OCI-LY7 (cell line): ENCODE measurements at regions not wholly inside any gene's neighbourhood (a gene's known extent, or its start where the extent isn't known, plus 50 kb on each side); places are given as distances from the start of the nearest gene placed in this dataset.

Experiments used
- BruUV-seq: library from RNA; stranded (reverse); fragments of 400-500 nt; replicated peaks from 2 replicates; lab custom pipeline; 2021; lab: Mats Ljungman, UMichigan
- CTCF ChIA-PET: fragments of 300-600 bp; sonication (Branson Sonifier 250); formaldehyde crosslinking; loops from one replicate; lab custom pipeline; 2022; ENCODE audit warnings: antibody characterized with exemption; ENCODE audit not compliant: unreplicated experiment; lab: Charles Lee
- POLR2A ChIA-PET: fragments of 300-600 bp; sonication (Branson Sonifier 250); formaldehyde crosslinking; loops from one replicate; lab custom pipeline; 2022; ENCODE audit warnings: antibody characterized with exemption; lab: Charles Lee
- DNase-seq: peaks from one replicate; pipeline ENCODE4 v3.0.0-alpha.2; 2015; ENCODE audit warnings: low spot score
- H2AFZ ChIP-seq: fragments of 200-600 bp; sonication (generic), shearing (Covaris generic); 2 replicates; pipeline ENCODE4 v1.6.1; 2014; ENCODE audit warnings: mild to moderate bottlenecking, antibody characterized with exemption, low read length, moderate library complexity
- H3K27ac ChIP-seq: fragments of 200-600 bp; sonication (generic); 2 replicates; pipeline ENCODE4 v1.5.1; 2014; ENCODE audit warnings: mixed run types, low read depth, mild to moderate bottlenecking, moderate library complexity, low read length, inconsistent platforms; ENCODE audit not compliant: poor library complexity, severe bottlenecking
- H3K36me3 ChIP-seq: fragments of 200-600 bp; sonication (generic); 2 replicates; pipeline ENCODE4 v1.6.1; 2014; ENCODE audit warnings: mild to moderate bottlenecking, antibody characterized with exemption, low read length, moderate library complexity, mixed read lengths; ENCODE audit not compliant: insufficient read depth
- H3K4me1 ChIP-seq: fragments of 200-600 bp; sonication (generic); 2 replicates; pipeline ENCODE4 v1.5.1; 2014; ENCODE audit warnings: mild to moderate bottlenecking, low read length; ENCODE audit not compliant: insufficient read depth, poor library complexity, severe bottlenecking
- H3K4me2 ChIP-seq: fragments of 200-600 bp; sonication (generic); 2 replicates; pipeline ENCODE4 v1.6.1; 2014; ENCODE audit warnings: mild to moderate bottlenecking, low read length
- H3K4me3 ChIP-seq: fragments of 200-600 bp; sonication (generic); 2 replicates; pipeline ENCODE4 v1.5.1; 2014; ENCODE audit warnings: mild to moderate bottlenecking, low read depth, low read length; ENCODE audit not compliant: poor library complexity, severe bottlenecking
- H3K79me2 ChIP-seq: fragments of 200-600 bp; sonication (generic); 2 replicates; pipeline ENCODE4 v1.6.1; 2016; ENCODE audit warnings: low read depth, mild to moderate bottlenecking, low read length, moderate library complexity, mixed read lengths; ENCODE audit not compliant: insufficient read depth
- H3K9me2 ChIP-seq: fragments of 200-600 bp; sonication (generic); 2 replicates; pipeline ENCODE4 v1.6.1; 2016; ENCODE audit warnings: mild to moderate bottlenecking, low read length, mixed read lengths; ENCODE audit not compliant: insufficient read depth
- H3K9me3 ChIP-seq: fragments of 200-600 bp; sonication (generic); 2 replicates; pipeline ENCODE4 v1.6.1; 2014; ENCODE audit warnings: mild to moderate bottlenecking, mixed run types, low read length, mixed read lengths
- H4K20me1 ChIP-seq: fragments of 200-600 bp; sonication (generic); 2 replicates; pipeline ENCODE4 v1.6.1; 2014; ENCODE audit warnings: mild to moderate bottlenecking, antibody characterized with exemption, low read length, moderate library complexity, mixed read lengths; ENCODE audit not compliant: insufficient read depth
- EZH2phosphoT487 ChIP-seq: fragments of 200-600 bp; sonication (generic); IDR thresholded peaks from 2 replicates; pipeline ENCODE4 v1.6.1; 2018; ENCODE audit warnings: low read depth, borderline replicate concordance, mild to moderate bottlenecking, mixed run types, antibody characterized with exemption, low read length, moderate library complexity, mixed read lengths
- intact Hi-C: fragments of 100-400 bp; cut with micrococcal nuclease; formaldehyde crosslinking; loops from one replicate; pipeline ENCODE4 v1.10.0; 2022; ENCODE audit not compliant: unreplicated experiment
- TF ChIP-seq, protein P1 (sequence below): fragments of 200-600 bp; sonication (generic); conservative IDR thresholded peaks from 2 replicates; pipeline ENCODE4 v1.5.1; 2014; ENCODE audit warnings: mild to moderate bottlenecking, antibody characterized with exemption, low read length, moderate library complexity, mixed read lengths

DNA sequence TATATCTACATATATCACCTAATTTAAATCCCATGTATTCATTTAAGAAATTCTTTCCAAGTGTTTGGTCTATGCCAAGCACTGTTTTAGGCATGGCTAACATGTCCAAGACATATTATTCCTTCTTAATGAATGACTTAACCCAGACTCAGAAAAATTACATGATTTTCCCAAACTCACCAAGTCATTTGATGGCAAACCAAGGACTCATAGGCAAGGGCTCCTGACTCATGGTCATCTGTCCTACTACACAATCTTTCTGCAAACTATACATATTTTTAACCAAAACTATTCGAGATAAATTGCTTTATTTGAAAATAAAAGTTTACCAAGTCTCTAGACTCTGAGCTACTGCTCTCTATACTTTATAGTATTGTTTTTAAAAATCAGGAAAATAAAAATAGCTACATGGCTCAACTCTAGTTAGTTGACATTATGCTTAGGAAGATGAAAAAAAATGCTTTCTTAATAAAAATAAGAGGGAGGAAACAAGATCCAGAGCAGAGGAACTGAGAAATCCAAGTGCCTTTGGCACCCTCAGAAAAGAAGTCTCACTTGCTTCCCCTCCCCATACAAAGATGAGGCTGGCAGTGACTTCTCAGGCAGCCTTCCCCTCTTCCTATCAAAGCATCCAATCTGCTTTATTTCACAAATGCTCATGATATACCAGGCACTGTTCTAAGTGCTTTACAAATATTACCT is 182.2 kb downstream of the RSL24D1 start:
- CTCF ChIA-PET: no interaction called here
- Histone ChIP-seq H3K9me3 (no peaks in the 10 kb centered on the region), H3K79me2 (no peaks in the 10 kb centered on the region), H3K4me3 (no peak overlapping the region), H3K27ac (no peak overlapping the region), H4K20me1 (no peaks in the 10 kb centered on the region), H3K4me1 (no peaks in the 10 kb centered on the region), H3K36me3 (no peaks in the 10 kb centered on the region), H2AFZ (no peak overlapping the region), H3K4me2 (no peak overlapping the region), H3K9me2 (no peaks in the 10 kb centered on the region)
- TF ChIP-seq, protein P1, sequence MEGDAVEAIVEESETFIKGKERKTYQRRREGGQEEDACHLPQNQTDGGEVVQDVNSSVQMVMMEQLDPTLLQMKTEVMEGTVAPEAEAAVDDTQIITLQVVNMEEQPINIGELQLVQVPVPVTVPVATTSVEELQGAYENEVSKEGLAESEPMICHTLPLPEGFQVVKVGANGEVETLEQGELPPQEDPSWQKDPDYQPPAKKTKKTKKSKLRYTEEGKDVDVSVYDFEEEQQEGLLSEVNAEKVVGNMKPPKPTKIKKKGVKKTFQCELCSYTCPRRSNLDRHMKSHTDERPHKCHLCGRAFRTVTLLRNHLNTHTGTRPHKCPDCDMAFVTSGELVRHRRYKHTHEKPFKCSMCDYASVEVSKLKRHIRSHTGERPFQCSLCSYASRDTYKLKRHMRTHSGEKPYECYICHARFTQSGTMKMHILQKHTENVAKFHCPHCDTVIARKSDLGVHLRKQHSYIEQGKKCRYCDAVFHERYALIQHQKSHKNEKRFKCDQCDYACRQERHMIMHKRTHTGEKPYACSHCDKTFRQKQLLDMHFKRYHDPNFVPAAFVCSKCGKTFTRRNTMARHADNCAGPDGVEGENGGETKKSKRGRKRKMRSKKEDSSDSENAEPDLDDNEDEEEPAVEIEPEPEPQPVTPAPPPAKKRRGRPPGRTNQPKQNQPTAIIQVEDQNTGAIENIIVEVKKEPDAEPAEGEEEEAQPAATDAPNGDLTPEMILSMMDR: no peak
- no peak for TF ChIP-seq EZH2phosphoT487
- intact Hi-C loops: no loop called here
- POLR2A ChIA-PET: no interaction called here
- no peak for DNase-seq
- BruUV-seq: no TSS peak

DNA sequence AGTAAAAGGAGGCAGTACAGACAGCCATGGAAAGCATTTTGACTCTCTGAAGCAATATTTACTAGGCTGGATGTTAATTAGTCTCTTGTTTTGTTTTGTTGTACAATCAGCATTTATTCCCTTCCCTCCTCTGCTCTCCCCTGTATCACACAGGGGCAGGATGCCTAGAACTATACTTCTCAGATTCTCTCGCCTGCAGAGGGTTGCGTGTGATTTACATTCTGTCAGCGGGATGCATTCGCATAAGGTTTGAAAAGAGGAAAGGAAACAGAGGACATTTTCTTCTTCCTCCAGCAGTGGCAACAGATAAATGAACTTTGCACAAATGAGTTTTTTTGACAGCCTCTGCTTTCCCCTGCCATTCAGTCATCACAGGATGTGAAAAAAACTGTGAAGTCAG is 188.3 kb downstream of the RSL24D1 start:
- POLR2A ChIA-PET: interaction anchor here (0.6 kb wide), 1 partner anchor 427 kb away, joined by 3 read pairs; no protein-coding TSS in a partner anchor

DNA sequence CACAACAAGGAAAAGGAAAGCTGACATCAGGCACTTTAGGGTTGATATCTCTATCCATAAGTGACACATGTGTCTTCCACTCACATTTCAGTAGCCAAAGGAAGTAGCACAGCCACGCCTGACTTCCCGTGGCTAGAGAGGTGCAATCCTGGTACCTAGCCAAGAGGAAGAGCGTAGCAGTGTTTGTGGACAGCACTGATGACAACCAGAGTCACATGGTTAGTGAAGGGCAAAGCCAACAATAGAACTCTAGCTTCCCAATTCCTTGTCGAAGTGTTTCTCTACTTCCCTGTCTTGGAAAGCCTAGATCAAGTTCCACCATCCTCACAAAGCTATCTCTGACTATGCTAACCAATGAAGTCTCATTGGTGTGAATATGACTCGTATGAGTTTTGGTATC is 189.2 kb downstream of the RSL24D1 start:
- POLR2A ChIA-PET: no interaction called here
- TF ChIP-seq EZH2phosphoT487: no peak
- TF ChIP-seq, protein P1: no peak
- H2AFZ ChIP-seq: no peak overlapping the region
- no TSS peak for BruUV-seq
- H3K4me2 ChIP-seq: no peak overlapping the region
- intact Hi-C loops: no loop called here
- DNase-seq: no peak
- CTCF ChIA-PET: no interaction called here
- no peaks in the 10 kb centered on the region for H3K4me1 ChIP-seq
- no peaks in the 10 kb centered on the region for H3K9me2 ChIP-seq
- no peaks in the 10 kb centered on the region for H3K9me3 ChIP-seq
- H3K36me3 ChIP-seq: no peaks in the 10 kb centered on the region
- no peaks in the 10 kb centered on the region for H4K20me1 ChIP-seq
- H3K4me3 ChIP-seq: no peak overlapping the region
- no peak overlapping the region for H3K27ac ChIP-seq
- H3K79me2 ChIP-seq: no peaks in the 10 kb centered on the region

More for the DNA sequence above, 188.3 kb downstream of the RSL24D1 start:
- TF ChIP-seq EZH2phosphoT487: no peak
- TF ChIP-seq, protein P1: no peak
- Histone ChIP-seq H2AFZ (no peak overlapping the region), H3K79me2 (no peaks in the 10 kb centered on the region), H3K4me1 (no peaks in the 10 kb centered on the region), H4K20me1 (no peaks in the 10 kb centered on the region), H3K9me3 (no peaks in the 10 kb centered on the region), H3K36me3 (no peaks in the 10 kb centered on the region), H3K4me2 (no peak overlapping the region), H3K27ac (no peak overlapping the region), H3K4me3 (no peak overlapping the region), H3K9me2 (no peaks in the 10 kb centered on the region)
- no peak for DNase-seq
- intact Hi-C loops: no loop called here
- CTCF ChIA-PET: no interaction called here
- no TSS peak for BruUV-seq
